H1 (cell line): ENCODE measurements at regions not wholly inside any gene's neighbourhood (a gene's known extent, or its start where the extent isn't known, plus 50 kb on each side); places are given as distances from the start of the nearest gene placed in this dataset.

Source experiments
- CTCF ChIA-PET: fragments of 300-600 bp; sonication (Branson Sonifier 250); formaldehyde crosslinking; loops from one replicate; lab custom pipeline; 2021; ENCODE audit not compliant: partially characterized antibody; lab: Charles Lee
- POLR2A ChIA-PET: fragments of 300-600 bp; sonication (Branson Sonifier 250); formaldehyde crosslinking; loops from one replicate; lab custom pipeline; 2021; ENCODE audit warnings: inconsistent platforms; ENCODE audit not compliant: partially characterized antibody; lab: Charles Lee
- DNase-seq, 2 experiments: peaks; one replicate each; pipeline versions ENCODE4 v3.0.0 to v3.0.0-alpha.2; 2010 to 2022; ENCODE audit warnings: low spot score in 2 of 2, low read depth in 1 of 2, mixed read lengths in 1 of 2
- FAIRE-seq: peaks from 2 replicates; lab custom pipeline; 2011; peaks lifted over from hg19 to GRCh38; lab: Jason Lieb, UNC
- H2AFZ ChIP-seq: 2 replicates; pipeline ENCODE4 v1.8.1; 2012; ENCODE audit warnings: low read length, inconsistent platforms
- H2AK5ac ChIP-seq: 2 replicates; pipeline ENCODE4 v1.6.1; 2013; ENCODE audit warnings: low read depth, low read length
- H2BK120ac ChIP-seq: replicated peaks from 2 replicates; pipeline ENCODE3; 2013; ENCODE audit warnings: low read depth, low read length, inconsistent platforms
- H2BK12ac ChIP-seq: 2 replicates; pipeline ENCODE4 v1.6.1; 2013; ENCODE audit warnings: low read depth, low read length
- H2BK15ac ChIP-seq: 2 replicates; pipeline ENCODE4 v1.6.1; 2013; ENCODE audit warnings: low read length
- H2BK20ac ChIP-seq: 2 replicates; pipeline ENCODE4 v1.6.1; 2013; ENCODE audit warnings: low read length
- H2BK5ac ChIP-seq: 2 replicates; pipeline ENCODE4 v1.6.1; 2013; ENCODE audit warnings: low read depth, low read length
- H3K14ac ChIP-seq: 2 replicates; pipeline ENCODE4 v1.6.1; 2013; ENCODE audit warnings: inconsistent platforms; ENCODE audit not compliant: insufficient read length
- H3K18ac ChIP-seq: 2 replicates; pipeline ENCODE4 v1.6.1; 2013; ENCODE audit warnings: low read length; ENCODE audit errors: extremely low read depth
- H3K23ac ChIP-seq: 2 replicates; pipeline ENCODE4 v1.6.1; 2013; ENCODE audit warnings: inconsistent platforms; ENCODE audit not compliant: insufficient read length
- H3K23me2 ChIP-seq: 2 replicates; pipeline ENCODE4 v1.6.1; 2013; ENCODE audit warnings: low read depth, low read length
- H3K27ac ChIP-seq: 2 replicates; pipeline ENCODE4 v1.6.1; 2011; ENCODE audit warnings: low read depth, low read length, inconsistent platforms
- H3K27me3 ChIP-seq, 4 experiments: replicated peaks in 1 of 4; 1 replicate in 1 of 4; 2 replicates in 3 of 4; pipeline versions ENCODE4 v1.6.1 to v1.8.1; 2011 to 2013; ENCODE audit warnings: low read length in 3 of 4, mild to moderate bottlenecking in 3 of 4, inconsistent platforms in 2 of 4, mixed read lengths in 2 of 4, moderate library complexity in 1 of 4; ENCODE audit not compliant: control insufficient read depth in 3 of 4, insufficient read depth in 3 of 4; ENCODE audit errors: extremely low read depth in 1 of 4
- H3K36me3 ChIP-seq, 4 experiments: 2 replicates each; pipeline versions ENCODE4 v1.6.1 to v1.8.1; 2011 to 2013; ENCODE audit warnings: mild to moderate bottlenecking in 4 of 4, low read length in 3 of 4, moderate library complexity in 2 of 4, control low read depth in 1 of 4, inconsistent platforms in 1 of 4; ENCODE audit not compliant: insufficient read depth in 4 of 4, control insufficient read depth in 2 of 4
- H3K4ac ChIP-seq: replicated peaks from 2 replicates; pipeline ENCODE3; 2013; ENCODE audit warnings: low read length, low read depth, mixed read lengths, inconsistent platforms; ENCODE audit not compliant: insufficient read length
- H3K4me1 ChIP-seq, 4 experiments: replicated peaks in 1 of 4; 1 replicate in 1 of 4; 2 replicates in 3 of 4; pipeline versions ENCODE4 v1.6.1 to v1.8.1; 2011 to 2013; ENCODE audit warnings: low read length in 3 of 4, inconsistent platforms in 2 of 4, mixed read lengths in 1 of 4; ENCODE audit not compliant: insufficient read depth in 4 of 4, control insufficient read depth in 3 of 4
- H3K4me2 ChIP-seq, 2 experiments: 2 replicates each; pipeline versions ENCODE4 v1.6.1 to v1.8.1; 2011 to 2013; ENCODE audit warnings: low read depth in 2 of 2, low read length in 2 of 2, control low read depth in 1 of 2, inconsistent platforms in 1 of 2, mild to moderate bottlenecking in 1 of 2; ENCODE audit not compliant: insufficient read depth in 1 of 2
- H3K4me3 ChIP-seq, 4 experiments: fragments of 200-600, 300-600 bp in 1 of 4; sonication (generic), shearing (Covaris generic), sonication (Bioruptor Twin) in 1 of 4; 2 replicates each; pipeline versions ENCODE4 v1.5.1 to v1.8.1; 2011 to 2016; ENCODE audit warnings: low read length in 4 of 4, low read depth in 3 of 4, control low read depth in 2 of 4, inconsistent platforms in 2 of 4, mild to moderate bottlenecking in 2 of 4, mixed read lengths in 1 of 4, moderate library complexity in 1 of 4; ENCODE audit not compliant: insufficient read depth in 2 of 4; ENCODE audit errors: extremely low read depth in 1 of 4
- H3K56ac ChIP-seq: replicated peaks from 2 replicates; pipeline ENCODE3; 2013; ENCODE audit warnings: low read depth, mild to moderate bottlenecking, mixed read lengths, low read length, inconsistent platforms; ENCODE audit not compliant: insufficient read length
- H3K79me1 ChIP-seq: 2 replicates; pipeline ENCODE4 v1.6.1; 2013; ENCODE audit warnings: low read depth, low read length, control low read depth
- H3K79me2 ChIP-seq, 2 experiments: 2 replicates each; pipeline versions ENCODE4 v1.6.1 to v1.8.1; 2012 to 2013; ENCODE audit warnings: low read length in 2 of 2, mild to moderate bottlenecking in 2 of 2, inconsistent platforms in 1 of 2; ENCODE audit not compliant: insufficient read depth in 2 of 2, control insufficient read depth in 1 of 2
- H3K9ac ChIP-seq, 4 experiments: replicated peaks in 1 of 4; 1 replicate in 1 of 4; 2 replicates in 3 of 4; pipeline versions ENCODE4 v1.6.1 to v1.8.1; 2011 to 2013; ENCODE audit warnings: low read depth in 3 of 4, low read length in 3 of 4, control low read depth in 2 of 4, mild to moderate bottlenecking in 2 of 4, moderate library complexity in 2 of 4, inconsistent platforms in 1 of 4; ENCODE audit errors: extremely low read depth in 1 of 4
- H3K9me3 ChIP-seq, 2 experiments: 2 replicates each; pipeline versions ENCODE4 v1.6.1 to v1.8.1; 2012 to 2013; ENCODE audit warnings: mild to moderate bottlenecking in 2 of 2, moderate library complexity in 2 of 2, control low read depth in 1 of 2, inconsistent platforms in 1 of 2, low read depth in 1 of 2, low read length in 1 of 2, mixed read lengths in 1 of 2; ENCODE audit not compliant: insufficient read depth in 2 of 2
- H4K20me1 ChIP-seq, 2 experiments: replicated peaks in 1 of 2; 2 replicates each; pipeline versions ENCODE3 to v1.8.1; 2011 to 2013; ENCODE audit warnings: inconsistent platforms in 2 of 2, low read length in 2 of 2, mild to moderate bottlenecking in 1 of 2; ENCODE audit not compliant: insufficient read depth in 2 of 2, control insufficient read depth in 1 of 2
- H4K5ac ChIP-seq: 2 replicates; pipeline ENCODE4 v1.6.1; 2013; ENCODE audit warnings: low read length, low read depth, mixed read lengths, inconsistent platforms; ENCODE audit not compliant: insufficient read length
- H4K8ac ChIP-seq: 2 replicates; pipeline ENCODE4 v1.8.0; 2013; ENCODE audit warnings: mild to moderate bottlenecking, moderate library complexity, low read length, inconsistent platforms; ENCODE audit not compliant: insufficient read depth; ENCODE audit errors: extremely low read depth
- H4K91ac ChIP-seq: replicated peaks from 2 replicates; pipeline ENCODE3; 2013; ENCODE audit warnings: low read length, mixed read lengths, inconsistent platforms; ENCODE audit not compliant: insufficient read length
- BCL11A ChIP-seq, 2 experiments: IDR thresholded peaks; one replicate each; pipeline ENCODE4 v1.6.1; 2011; ENCODE audit warnings: low read depth in 2 of 2, low read length in 2 of 2, mild to moderate bottlenecking in 2 of 2
- CBX8 ChIP-seq: fragments of 300-800, 300-1000 bp; sonication (generic); IDR thresholded peaks from 2 replicates; pipeline ENCODE4 v1.7.1; 2016; ENCODE audit warnings: low read depth, low read length, borderline replicate concordance
- CHD2 ChIP-seq: IDR thresholded peaks from 2 replicates; pipeline ENCODE4 v1.6.1; 2012; ENCODE audit warnings: low read length, improper control_type of control experiment
- CREB1 ChIP-seq: IDR thresholded peaks from 2 replicates; pipeline ENCODE4 v1.6.1; 2012; ENCODE audit warnings: inconsistent platforms
- EP300 ChIP-seq, 2 experiments: IDR thresholded peaks; 1 replicate in 1 of 2; 2 replicates in 1 of 2; pipeline ENCODE4 v1.6.1; 2011 to 2012; ENCODE audit warnings: low read depth in 2 of 2, low read length in 2 of 2, mild to moderate bottlenecking in 2 of 2, borderline replicate concordance in 1 of 2, inconsistent platforms in 1 of 2, moderate library complexity in 1 of 2
- FOSL1 ChIP-seq: IDR thresholded peaks from 2 replicates; pipeline ENCODE4 v1.6.1; 2011; ENCODE audit warnings: mild to moderate bottlenecking, low read depth, low read length, moderate library complexity; ENCODE audit not compliant: insufficient read depth
- JUN ChIP-seq: IDR thresholded peaks from 2 replicates; pipeline ENCODE4 v1.6.1; 2011; ENCODE audit warnings: low read depth, mild to moderate bottlenecking, improper control_type of control experiment, low read length
- JUND ChIP-seq: IDR thresholded peaks from 2 replicates; pipeline ENCODE4 v1.6.1; 2011; ENCODE audit warnings: mild to moderate bottlenecking, improper control_type of control experiment, low read length
- KDM1A ChIP-seq: fragments of 200-600, 300-600 bp; sonication (generic); IDR thresholded peaks from 2 replicates; pipeline ENCODE4 v1.7.1; 2016; ENCODE audit warnings: mild to moderate bottlenecking, low read length, borderline replicate concordance
- KDM4A ChIP-seq: IDR thresholded peaks from one replicate; pipeline ENCODE4 v1.7.1; 2012; ENCODE audit warnings: low read depth, mild to moderate bottlenecking, moderate library complexity, low read length, inconsistent platforms; ENCODE audit not compliant: severe bottlenecking
- MAFK ChIP-seq: IDR thresholded peaks from 2 replicates; pipeline ENCODE4 v1.6.1; 2012; ENCODE audit warnings: low read depth, mild to moderate bottlenecking, improper control_type of control experiment, low read length
- SAP30 ChIP-seq: fragments of 300-600 bp; sonication (generic); IDR thresholded peaks from 2 replicates; pipeline ENCODE4 v1.7.1; 2012; ENCODE audit warnings: low read length, moderate library complexity, mild to moderate bottlenecking, inconsistent platforms; ENCODE audit not compliant: insufficient read depth, insufficient replicate concordance
- TAF1 ChIP-seq: IDR thresholded peaks from 2 replicates; pipeline ENCODE4 v1.6.1; 2011; ENCODE audit warnings: mild to moderate bottlenecking, low read depth, low read length
- TBP ChIP-seq: IDR thresholded peaks from 2 replicates; pipeline ENCODE4 v1.6.1; 2011; ENCODE audit warnings: low read depth, low read length, improper control_type of control experiment
- WGBS, 2 experiments: shearing (Covaris generic) in 1 of 2; methylation state at CpG; one replicate each; pipeline versions ENCODE4 v1.1.6 to v1.1.7; 2013 to 2015; ENCODE audit warnings: low lambda C conversion rate in 2 of 2, mixed read lengths in 2 of 2, inconsistent platforms in 1 of 2, low coverage in 1 of 2, missing lambda C conversion rate in 1 of 2; ENCODE audit not compliant: insufficient replicate concordance in 2 of 2, insufficient coverage in 1 of 2, insufficient read length in 1 of 2; ENCODE audit errors: extremely low coverage in 1 of 2, missing lambda C conversion rate in 1 of 2; 5-methylcytosine and 5-hydroxymethylcytosine counted together
- TF ChIP-seq, protein P1 (sequence below): IDR thresholded peaks from 2 replicates; pipeline ENCODE4 v1.6.1; 2012; ENCODE audit warnings: inconsistent platforms

DNA sequence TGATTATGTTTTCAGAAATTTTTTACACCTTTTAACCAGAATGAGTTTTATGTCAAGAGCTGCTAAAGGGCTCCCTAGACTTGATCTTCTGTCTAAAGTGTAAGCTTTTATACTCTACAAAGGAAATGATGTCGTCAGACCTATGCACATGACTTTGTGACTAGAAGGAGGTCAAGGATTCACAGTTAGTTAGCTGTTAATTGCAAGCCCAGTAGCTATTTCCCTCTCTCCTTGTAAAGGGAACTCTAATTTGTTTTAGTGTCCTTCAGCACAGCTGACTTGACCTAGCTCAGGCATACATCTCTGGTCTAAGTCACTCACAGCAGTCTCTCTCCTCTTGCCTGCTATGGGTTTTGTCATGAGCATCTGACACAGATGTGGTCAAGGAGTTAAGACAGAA, 173.5 kb upstream of the NREP start:
- Histone ChIP-seq H3K4me2 (no peak overlapping the region), H2AK5ac (no peak overlapping the region)
- TF ChIP-seq KDM1A, result no peak
- TF ChIP-seq, protein P1, sequence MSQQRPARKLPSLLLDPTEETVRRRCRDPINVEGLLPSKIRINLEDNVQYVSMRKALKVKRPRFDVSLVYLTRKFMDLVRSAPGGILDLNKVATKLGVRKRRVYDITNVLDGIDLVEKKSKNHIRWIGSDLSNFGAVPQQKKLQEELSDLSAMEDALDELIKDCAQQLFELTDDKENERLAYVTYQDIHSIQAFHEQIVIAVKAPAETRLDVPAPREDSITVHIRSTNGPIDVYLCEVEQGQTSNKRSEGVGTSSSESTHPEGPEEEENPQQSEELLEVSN, result no peak
- no peak for TF ChIP-seq MAFK
- TF ChIP-seq JUN, result no peak
- no peak for TF ChIP-seq TAF1
- TF ChIP-seq FOSL1, result no peak
- no peak for TF ChIP-seq CHD2
- TF ChIP-seq TBP, result no peak
- TF ChIP-seq CREB1, result no peak
- no peak for TF ChIP-seq SAP30
- TF ChIP-seq JUND, result no peak
- TF ChIP-seq EP300 (IDR thresholded peaks at IDR 0.05; ENCODE audit: borderline replicate concordance in 1 of 2, low read depth in 2 of 2, low read length in 2 of 2), result no peak
- no peak for TF ChIP-seq CBX8
- no peak for TF ChIP-seq BCL11A (IDR thresholded peaks at IDR 0.05; ENCODE audit: low read depth in 2 of 2, low read length in 2 of 2)
- no peak for TF ChIP-seq KDM4A

More for the DNA sequence above, 173.5 kb upstream of the NREP start:
- no peaks in the 10 kb centered on the region for H3K23me2 ChIP-seq
- no peak overlapping the region for H2BK20ac ChIP-seq
- no peak overlapping the region for H2BK15ac ChIP-seq
- H2BK5ac ChIP-seq, result no peak overlapping the region
- no peak overlapping the region for H3K23ac ChIP-seq
- H3K9ac ChIP-seq, result no peak overlapping the region
- DNase-seq, result no peak
- H3K27me3 ChIP-seq, result no peaks in the 10 kb centered on the region
- no peak overlapping the region for H2BK12ac ChIP-seq
- H2BK120ac ChIP-seq, result no peak overlapping the region
- H3K79me1 ChIP-seq, result no peaks in the 10 kb centered on the region
- H3K18ac ChIP-seq, result no peak overlapping the region
- H3K4me1 ChIP-seq, result no peaks in the 10 kb centered on the region
- H2AFZ ChIP-seq, result no peak overlapping the region
- H3K4ac ChIP-seq, result no peak overlapping the region
- FAIRE-seq, result no peak
- no peak overlapping the region for H4K5ac ChIP-seq
- H3K4me3 ChIP-seq, result no peak overlapping the region
- no peaks in the 10 kb centered on the region for H4K20me1 ChIP-seq
- WGBS, 2 experiments, result 100% methylated on average over 1 of the region's 1 CpG; no CpG with 5 or more reads in 1 of the 2 experiments
- H4K91ac ChIP-seq, result no peak overlapping the region
- POLR2A ChIA-PET, result no interaction called here
- no peaks in the 10 kb centered on the region for H3K9me3 ChIP-seq
- CTCF ChIA-PET, result interaction anchor here (1.6 kb wide), 1 partner anchor 399 kb away, joined by 4 read pairs; no protein-coding TSS in a partner anchor
- no peak overlapping the region for H3K14ac ChIP-seq
- H3K79me2 ChIP-seq, result no peaks in the 10 kb centered on the region
- no peak overlapping the region for H3K27ac ChIP-seq
- H3K56ac ChIP-seq, result no peak overlapping the region
- H3K36me3 ChIP-seq, result no peaks in the 10 kb centered on the region
- H4K8ac ChIP-seq, result no peak overlapping the region
